Loucy (cell line): ENCODE measurements at regions not wholly inside any gene's neighbourhood (a gene's known extent, or its start where the extent isn't known, plus 50 kb on each side); places are given as distances from the start of the nearest gene placed in this dataset.

Experiments used
- H2AFZ ChIP-seq: fragments of 200-600 bp; sonication (generic); 2 replicates; pipeline ENCODE4 v1.6.0; 2016; ENCODE audit warnings: antibody characterized with exemption, mild to moderate bottlenecking, low read length, moderate library complexity
- H3F3A ChIP-seq: fragments of 200-600 bp; 2 replicates; pipeline ENCODE4 v1.6.0; 2016; ENCODE audit warnings: antibody characterized with exemption, low read depth, mild to moderate bottlenecking
- H3K27me3 ChIP-seq: fragments of 200-600 bp; sonication (generic); 2 replicates; pipeline ENCODE4 v1.6.1; 2014; ENCODE audit warnings: low read length, mild to moderate bottlenecking; ENCODE audit not compliant: insufficient read depth, poor library complexity, severe bottlenecking
- H3K36me3 ChIP-seq: fragments of 200-600 bp; sonication (generic); 2 replicates; pipeline ENCODE4 v1.6.1; 2016; ENCODE audit warnings: low read length; ENCODE audit not compliant: insufficient read depth
- H3K4me1 ChIP-seq: fragments of 200-600 bp; sonication (generic); 2 replicates; pipeline ENCODE4 v1.5.1; 2014; ENCODE audit warnings: low read length, mild to moderate bottlenecking; ENCODE audit not compliant: insufficient read depth, poor library complexity, severe bottlenecking
- H3K4me2 ChIP-seq: fragments of 200-600 bp; sonication (generic); 2 replicates; pipeline ENCODE4 v1.6.0; 2014; ENCODE audit warnings: antibody characterized with exemption, low read length, low read depth, mild to moderate bottlenecking; ENCODE audit not compliant: poor library complexity, severe bottlenecking
- H3K4me3 ChIP-seq: fragments of 200-600 bp; sonication (generic); 2 replicates; pipeline ENCODE4 v1.5.1; 2014; ENCODE audit warnings: low read length, mild to moderate bottlenecking, mixed read lengths; ENCODE audit not compliant: poor library complexity, severe bottlenecking
- H3K79me2 ChIP-seq: fragments of 200-600 bp; sonication (generic); 2 replicates; pipeline ENCODE4 v1.6.1; 2014; ENCODE audit warnings: low read length; ENCODE audit not compliant: insufficient read depth
- H3K9ac ChIP-seq: fragments of 200-600 bp; sonication (generic); 2 replicates; pipeline ENCODE4 v1.6.0; 2014; ENCODE audit warnings: mild to moderate bottlenecking, low read depth, low read length, moderate library complexity; ENCODE audit not compliant: poor library complexity, severe bottlenecking
- H3K9me2 ChIP-seq: fragments of 200-600 bp; sonication (generic); replicated peaks from 2 replicates; pipeline ENCODE4 v1.6.1; 2016; ENCODE audit warnings: low read depth, low read length, mixed read lengths
- H3K9me3 ChIP-seq: fragments of 200-600 bp; sonication (generic); 2 replicates; pipeline ENCODE4 v1.6.1; 2014; ENCODE audit warnings: mild to moderate bottlenecking, antibody characterized with exemption, low read length, low read depth; ENCODE audit not compliant: insufficient read depth
- H4K20me1 ChIP-seq: fragments of 200-600 bp; sonication (generic); 2 replicates; pipeline ENCODE4 v1.6.0; 2014; ENCODE audit warnings: antibody characterized with exemption, low read length, mild to moderate bottlenecking; ENCODE audit not compliant: insufficient read depth, poor library complexity, severe bottlenecking
- EZH2phosphoT487 ChIP-seq: fragments of 200-600 bp; IDR thresholded peaks from 2 replicates; pipeline ENCODE4 v1.6.1; 2018; ENCODE audit warnings: antibody characterized with exemption, mild to moderate bottlenecking, moderate library complexity, borderline replicate concordance
- TF ChIP-seq, protein P1 (sequence below): fragments of 200-600 bp; sonication (generic); conservative IDR thresholded peaks from 2 replicates; pipeline ENCODE4 v1.5.1; 2014; ENCODE audit warnings: mild to moderate bottlenecking, antibody characterized with exemption, low read length

DNA sequence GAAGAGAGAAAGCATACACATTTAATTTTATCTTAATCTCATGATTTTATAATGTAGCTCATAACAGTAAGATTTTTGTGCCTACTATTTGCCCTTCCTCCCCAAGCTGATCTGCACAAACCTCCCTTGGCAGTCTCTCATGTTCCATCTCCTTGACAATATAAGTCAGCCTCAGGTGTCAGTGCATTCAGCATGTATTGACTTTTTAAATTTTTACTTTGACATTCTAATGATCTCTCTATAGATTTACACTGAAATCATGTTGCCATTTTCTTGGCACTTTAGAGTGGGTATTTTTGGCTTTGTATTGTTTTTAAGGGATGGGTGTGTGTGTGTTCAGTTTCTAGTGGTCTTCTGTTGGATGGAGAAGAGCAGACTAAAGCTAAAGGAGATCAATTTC, 505.3 kb upstream of the CPEB2 start:
- Histone ChIP-seq H3K79me2 (no peaks in the 10 kb centered on the region), H3K36me3 (no peaks in the 10 kb centered on the region), H2AFZ (no peak overlapping the region), H3K9ac (no peak overlapping the region), H4K20me1 (no peaks in the 10 kb centered on the region), H3K27me3 (no peaks in the 10 kb centered on the region), H3K4me2 (no peak overlapping the region), H3K4me3 (no peak overlapping the region), H3K4me1 (no peaks in the 10 kb centered on the region), H3K9me3 (no peaks in the 10 kb centered on the region), H3F3A (no peaks in the 10 kb centered on the region), H3K9me2 (no peaks in the 10 kb centered on the region)
- TF ChIP-seq EZH2phosphoT487 = no peak
- TF ChIP-seq, protein P1, sequence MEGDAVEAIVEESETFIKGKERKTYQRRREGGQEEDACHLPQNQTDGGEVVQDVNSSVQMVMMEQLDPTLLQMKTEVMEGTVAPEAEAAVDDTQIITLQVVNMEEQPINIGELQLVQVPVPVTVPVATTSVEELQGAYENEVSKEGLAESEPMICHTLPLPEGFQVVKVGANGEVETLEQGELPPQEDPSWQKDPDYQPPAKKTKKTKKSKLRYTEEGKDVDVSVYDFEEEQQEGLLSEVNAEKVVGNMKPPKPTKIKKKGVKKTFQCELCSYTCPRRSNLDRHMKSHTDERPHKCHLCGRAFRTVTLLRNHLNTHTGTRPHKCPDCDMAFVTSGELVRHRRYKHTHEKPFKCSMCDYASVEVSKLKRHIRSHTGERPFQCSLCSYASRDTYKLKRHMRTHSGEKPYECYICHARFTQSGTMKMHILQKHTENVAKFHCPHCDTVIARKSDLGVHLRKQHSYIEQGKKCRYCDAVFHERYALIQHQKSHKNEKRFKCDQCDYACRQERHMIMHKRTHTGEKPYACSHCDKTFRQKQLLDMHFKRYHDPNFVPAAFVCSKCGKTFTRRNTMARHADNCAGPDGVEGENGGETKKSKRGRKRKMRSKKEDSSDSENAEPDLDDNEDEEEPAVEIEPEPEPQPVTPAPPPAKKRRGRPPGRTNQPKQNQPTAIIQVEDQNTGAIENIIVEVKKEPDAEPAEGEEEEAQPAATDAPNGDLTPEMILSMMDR = no peak

- H3K36me3 ChIP-seq = no peaks in the 10 kb centered on the region
- H3K4me1 ChIP-seq = no peaks in the 10 kb centered on the region
- H3K9ac ChIP-seq = no peak overlapping the region
- H3F3A ChIP-seq = no peaks in the 10 kb centered on the region
- no peak overlapping the region for H3K4me2 ChIP-seq
- no peaks in the 10 kb centered on the region for H3K79me2 ChIP-seq
- no peak overlapping the region for H2AFZ ChIP-seq
- H3K4me3 ChIP-seq = no peak overlapping the region
- H3K9me2 ChIP-seq = no peaks in the 10 kb centered on the region
- H4K20me1 ChIP-seq = no peaks in the 10 kb centered on the region
- no peaks in the 10 kb centered on the region for H3K9me3 ChIP-seq
- TF ChIP-seq, protein P1 = no peak
- no peak for TF ChIP-seq EZH2phosphoT487
- no peaks in the 10 kb centered on the region for H3K27me3 ChIP-seq
Measured at GRCh38 chr4:14504162-14504561, 498.1 kb upstream of the CPEB2 start.

DNA sequence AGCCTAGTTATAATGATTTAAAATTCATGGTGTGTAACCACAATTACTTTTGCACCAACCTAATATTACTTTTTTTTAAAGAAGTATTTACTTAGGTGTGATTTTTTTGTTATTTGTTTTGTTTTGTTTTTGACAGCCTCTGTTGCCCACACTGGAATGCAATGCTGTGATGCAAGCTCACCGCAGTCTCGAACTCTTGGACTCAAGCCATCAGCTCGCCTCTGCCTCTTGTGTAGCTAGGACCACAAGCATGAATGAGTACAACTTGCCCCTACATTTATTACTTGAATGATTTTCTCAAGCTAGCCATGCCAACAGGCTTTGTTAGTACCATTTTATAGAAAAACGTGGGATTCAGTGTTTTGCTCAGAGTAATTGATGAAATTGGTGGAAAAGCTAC, 488.8 kb upstream of the CPEB2 start:
- H3K4me1 ChIP-seq = no peaks in the 10 kb centered on the region
- H3K79me2 ChIP-seq = no peaks in the 10 kb centered on the region
- H3K4me2 ChIP-seq = no peak overlapping the region
- no peaks in the 10 kb centered on the region for H3K36me3 ChIP-seq
- no peak overlapping the region for H3K9ac ChIP-seq
- H3K9me2 ChIP-seq = no peaks in the 10 kb centered on the region; the same call in 1 of the 2 replicates
- H3K27me3 ChIP-seq = no peaks in the 10 kb centered on the region
- H2AFZ ChIP-seq = no peak overlapping the region
- no peaks in the 10 kb centered on the region for H4K20me1 ChIP-seq
- no peak overlapping the region for H3K4me3 ChIP-seq
- TF ChIP-seq, protein P1 = no peak
- TF ChIP-seq EZH2phosphoT487 = no peak
- no peaks in the 10 kb centered on the region for H3K9me3 ChIP-seq
- H3F3A ChIP-seq = no peaks in the 10 kb centered on the region
